ENCODE measurements at regions not wholly inside any gene's neighbourhood (a gene's known extent, or its start where the extent isn't known, plus 50 kb on each side); places are given as distances from the start of the nearest gene placed in this dataset.

- H3K4me3 ChIP-seq (ENCODE audit: low read length in 2 of 2) = no peak overlapping the region
- WGBS, 2 donors (ENCODE audit: extremely low coverage in 2 of 2, insufficient read length in 2 of 2, insufficient replicate concordance in 1 of 2) = no CpG with 5 or more reads among the region's 15 CpGs
- H3K4ac ChIP-seq (ENCODE audit: low read length) = no peak overlapping the region
- no peaks in the 10 kb centered on the region for H3K36me3 ChIP-seq (replicated peaks in 1 of 2; ENCODE audit: control insufficient read depth in 2 of 2, insufficient read depth in 2 of 2, low read length in 2 of 2)
- no peak overlapping the region for H3K18ac ChIP-seq (ENCODE audit: low read length)
- no peak overlapping the region for H3K23ac ChIP-seq (ENCODE audit: low read depth, low read length, poor library complexity)
- H3K9me3 ChIP-seq (replicated peaks in 1 of 2; ENCODE audit: control insufficient read depth in 2 of 2, insufficient read depth in 1 of 2, low read depth in 1 of 2, low read length in 2 of 2) = no peaks in the 10 kb centered on the region
- H2BK5ac ChIP-seq (ENCODE audit: low read length) = no peak overlapping the region
- no peak overlapping the region for H2AK5ac ChIP-seq (ENCODE audit: low read depth, low read length)
- no peak overlapping the region for H3K14ac ChIP-seq (ENCODE audit: low read length)
- no peak overlapping the region for H3K9ac ChIP-seq (ENCODE audit: low read depth, low read length, poor library complexity)
- H4K8ac ChIP-seq (ENCODE audit: low read depth, low read length) = no peak overlapping the region
- H4K91ac ChIP-seq (ENCODE audit: low read depth, low read length, poor library complexity) = no peak overlapping the region
- no peak overlapping the region for H2BK15ac ChIP-seq (ENCODE audit: low read length)
- no peak overlapping the region for H2AFZ ChIP-seq (ENCODE audit: low read length)
- no peak overlapping the region for H2BK120ac ChIP-seq (ENCODE audit: low read depth, low read length)
- peak overlapping the region; percentile 36 for H2BK12ac ChIP-seq (ENCODE audit: low read length)
- H3K79me1 ChIP-seq (ENCODE audit: low read depth, low read length) = no peaks in the 10 kb centered on the region
- no peak for DNase-seq (ENCODE audit: low spot score)
- H3K4me1 ChIP-seq (ENCODE audit: control insufficient read depth in 2 of 2, insufficient read depth in 1 of 2, low read depth in 1 of 2, low read length in 2 of 2) = peaks cover 0 to 13% of the 10 kb centered on the region in 2 donors
- no peak overlapping the region for H3K27ac ChIP-seq (replicated peaks; ENCODE audit: low read length)
- no peak overlapping the region for H3K4me2 ChIP-seq (ENCODE audit: insufficient read depth, low read length, poor library complexity, severe bottlenecking)
- H3K27me3 ChIP-seq (ENCODE audit: control insufficient read depth in 3 of 3, insufficient read depth in 3 of 3, low read depth in 1 of 3, low read length in 3 of 3) = no peaks in the 10 kb centered on the region
Observed at GRCh38 chr9:87267251-87268070, 230.2 kb upstream of the DAPK1 start.

DNA sequence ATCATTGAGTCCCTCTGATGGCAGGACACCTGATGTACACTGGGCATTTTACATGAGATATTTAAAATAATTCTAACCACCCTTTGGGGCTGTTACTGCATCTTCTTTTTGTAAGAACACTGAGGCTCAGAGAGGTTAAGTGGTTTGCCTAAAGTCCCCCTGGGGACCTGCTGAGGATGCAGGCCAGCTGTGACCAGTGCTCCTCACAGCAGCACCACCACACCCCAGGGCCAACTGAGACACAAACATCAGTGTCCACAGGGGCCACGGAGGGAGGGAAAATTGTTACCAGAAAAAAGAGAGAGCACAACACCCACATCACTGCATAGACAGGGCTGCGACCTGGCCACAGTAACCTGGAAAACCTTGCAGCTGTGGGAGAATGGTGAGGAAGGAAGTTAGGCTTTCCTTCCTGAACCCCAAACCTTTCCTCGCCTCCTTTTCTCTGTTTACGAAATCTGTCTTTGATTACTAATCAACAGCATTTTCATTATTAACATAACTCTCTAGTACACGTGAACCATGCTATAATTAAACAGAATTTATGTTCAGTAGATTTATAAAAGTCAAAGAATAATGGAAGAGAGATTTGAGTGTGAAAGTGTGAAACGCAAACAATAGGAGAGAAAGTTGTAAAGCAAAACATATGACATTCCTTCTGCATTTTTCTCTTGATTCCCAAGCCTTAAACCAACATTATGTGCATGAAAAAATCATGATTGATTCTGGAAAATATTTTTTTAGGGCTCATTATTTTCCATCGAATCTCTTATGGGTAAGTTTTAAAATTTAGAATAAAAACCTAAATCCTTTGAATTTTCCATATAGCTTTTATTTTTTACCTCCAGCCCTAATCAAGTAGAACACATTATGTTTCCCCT lies 228.1 kb upstream of the DAPK1 start:
- no peak overlapping the region for H2BK5ac ChIP-seq (ENCODE audit: low read length)
- no peak overlapping the region for H3K23ac ChIP-seq (ENCODE audit: low read depth, low read length, poor library complexity)
- H3K27me3 ChIP-seq (ENCODE audit: control insufficient read depth in 3 of 3, insufficient read depth in 3 of 3, low read depth in 1 of 3, low read length in 3 of 3) = no peaks in the 10 kb centered on the region
- WGBS, 2 donors (ENCODE audit: extremely low coverage in 2 of 2, insufficient read length in 2 of 2, insufficient replicate concordance in 1 of 2) = no CpG with 5 or more reads among the region's 7 CpGs
- peak overlapping the region; percentile 94 for H3K18ac ChIP-seq (ENCODE audit: low read length)
- no peaks in the 10 kb centered on the region for H3K36me3 ChIP-seq (replicated peaks in 1 of 2; ENCODE audit: control insufficient read depth in 2 of 2, insufficient read depth in 2 of 2, low read length in 2 of 2)
- peak overlapping the region; percentile 91 for H2BK12ac ChIP-seq (ENCODE audit: low read length)
- H4K8ac ChIP-seq (ENCODE audit: low read depth, low read length) = no peak overlapping the region
- H2AFZ ChIP-seq (ENCODE audit: low read length) = peak overlapping the region; percentile 42
- no peak overlapping the region for H3K9ac ChIP-seq (ENCODE audit: low read depth, low read length, poor library complexity)
- H3K4ac ChIP-seq (ENCODE audit: low read length) = peak overlapping the region; percentile 78
- no peak overlapping the region for H3K27ac ChIP-seq (replicated peaks; ENCODE audit: low read length)
- no peak overlapping the region for H3K14ac ChIP-seq (ENCODE audit: low read length)
- no peaks in the 10 kb centered on the region for H3K9me3 ChIP-seq (replicated peaks in 1 of 2; ENCODE audit: control insufficient read depth in 2 of 2, insufficient read depth in 1 of 2, low read depth in 1 of 2, low read length in 2 of 2)
- no peak overlapping the region for H3K4me2 ChIP-seq (ENCODE audit: insufficient read depth, low read length, poor library complexity, severe bottlenecking)
- H2BK120ac ChIP-seq (ENCODE audit: low read depth, low read length) = no peak overlapping the region
- peak overlapping the region; percentile 96 for H2AK5ac ChIP-seq (ENCODE audit: low read depth, low read length)
- DNase-seq (ENCODE audit: low spot score) = no peak
- H4K91ac ChIP-seq (ENCODE audit: low read depth, low read length, poor library complexity) = no peak overlapping the region
- H3K4me1 ChIP-seq (ENCODE audit: control insufficient read depth in 2 of 2, insufficient read depth in 1 of 2, low read depth in 1 of 2, low read length in 2 of 2) = peaks cover 0 to 13% of the 10 kb centered on the region in 2 donors
- H2BK15ac ChIP-seq (ENCODE audit: low read length) = no peak overlapping the region
- H3K79me1 ChIP-seq (ENCODE audit: low read depth, low read length) = no peaks in the 10 kb centered on the region
- no peak overlapping the region for H3K4me3 ChIP-seq (ENCODE audit: low read length in 2 of 2)

DNA sequence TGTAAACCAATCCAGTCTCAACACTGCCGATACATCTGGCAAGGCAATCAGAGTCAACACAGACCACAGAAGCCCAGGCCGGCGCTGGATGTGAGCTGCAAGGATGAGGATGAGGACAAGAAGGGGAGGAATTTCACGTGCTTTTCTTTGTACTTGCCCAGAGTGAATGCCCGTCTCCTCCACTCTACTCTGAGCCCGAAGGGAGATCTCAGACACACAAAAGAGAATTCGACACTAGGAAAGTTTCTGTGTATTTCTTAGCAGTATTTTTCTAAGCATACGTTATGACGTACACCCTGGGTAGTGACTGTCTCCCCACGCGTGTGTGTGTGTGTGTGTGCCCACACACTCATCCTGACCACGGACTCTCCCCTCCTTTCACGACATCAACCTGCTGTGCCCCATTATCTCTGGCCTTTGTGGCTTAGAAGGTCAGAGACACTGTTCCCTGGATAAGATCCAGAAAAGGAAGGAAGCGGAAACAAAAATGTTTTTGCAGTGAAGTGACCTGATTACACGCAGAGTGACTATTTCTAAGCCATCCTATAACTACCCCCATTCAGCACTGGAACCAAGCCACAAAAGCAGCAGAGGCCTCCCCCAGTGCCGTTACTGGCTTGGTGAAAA lies 227.3 kb upstream of the DAPK1 start:
- Histone ChIP-seq H4K91ac (ENCODE audit: low read depth, low read length, poor library complexity) (no peak overlapping the region), H4K8ac (ENCODE audit: low read depth, low read length) (no peak overlapping the region), H2AK5ac (ENCODE audit: low read depth, low read length) (no peak overlapping the region), H3K9ac (ENCODE audit: low read depth, low read length, poor library complexity) (no peak overlapping the region), H3K4me2 (ENCODE audit: insufficient read depth, low read length, poor library complexity, severe bottlenecking) (no peak overlapping the region), H3K4ac (ENCODE audit: low read length) (no peak overlapping the region), H2BK120ac (ENCODE audit: low read depth, low read length) (no peak overlapping the region), H2AFZ (ENCODE audit: low read length) (peak overlapping the region; percentile 42), H3K27me3 (ENCODE audit: control insufficient read depth in 3 of 3, insufficient read depth in 3 of 3, low read depth in 1 of 3, low read length in 3 of 3) (no peaks in the 10 kb centered on the region), H3K4me1 (ENCODE audit: control insufficient read depth in 2 of 2, insufficient read depth in 1 of 2, low read depth in 1 of 2, low read length in 2 of 2) (peaks cover 0 to 13% of the 10 kb centered on the region in 2 donors), H3K23ac (ENCODE audit: low read depth, low read length, poor library complexity) (no peak overlapping the region), H3K79me1 (ENCODE audit: low read depth, low read length) (no peaks in the 10 kb centered on the region), H2BK5ac (ENCODE audit: low read length) (no peak overlapping the region), H3K27ac (replicated peaks; ENCODE audit: low read length) (peak overlapping the region; percentile 59), H2BK15ac (ENCODE audit: low read length) (no peak overlapping the region), H2BK12ac (ENCODE audit: low read length) (no peak overlapping the region), H3K36me3 (replicated peaks in 1 of 2; ENCODE audit: control insufficient read depth in 2 of 2, insufficient read depth in 2 of 2, low read length in 2 of 2) (no peaks in the 10 kb centered on the region), H3K4me3 (ENCODE audit: low read length in 2 of 2) (no peak overlapping the region), H3K18ac (ENCODE audit: low read length) (peak overlapping the region; percentile 22), H3K9me3 (replicated peaks in 1 of 2; ENCODE audit: control insufficient read depth in 2 of 2, insufficient read depth in 1 of 2, low read depth in 1 of 2, low read length in 2 of 2) (no peaks in the 10 kb centered on the region), H3K14ac (ENCODE audit: low read length) (no peak overlapping the region)
- no CpG with 5 or more reads among the region's 16 CpGs for WGBS, 2 donors (ENCODE audit: extremely low coverage in 2 of 2, insufficient read length in 2 of 2, insufficient replicate concordance in 1 of 2)
- DNase-seq (ENCODE audit: low spot score) = peak; percentile 40

All from neuronal stem cell (in vitro differentiated cells).